Fibroblast of upper back skin (primary cell): ENCODE measurements at regions not wholly inside any gene's neighbourhood (a gene's known extent, or its start where the extent isn't known, plus 50 kb on each side); places are given as distances from the start of the nearest gene placed in this dataset.
"Not testable (repeated sequence)": the region's sequence is repeated elsewhere in the genome, so short reads cannot be mapped to it uniquely, and the experiment has no call there.

ENCODE experiments used
- DNase-seq: peaks from one replicate; pipeline ENCODE4 v3.0.0-alpha.2; 2013

DNA sequence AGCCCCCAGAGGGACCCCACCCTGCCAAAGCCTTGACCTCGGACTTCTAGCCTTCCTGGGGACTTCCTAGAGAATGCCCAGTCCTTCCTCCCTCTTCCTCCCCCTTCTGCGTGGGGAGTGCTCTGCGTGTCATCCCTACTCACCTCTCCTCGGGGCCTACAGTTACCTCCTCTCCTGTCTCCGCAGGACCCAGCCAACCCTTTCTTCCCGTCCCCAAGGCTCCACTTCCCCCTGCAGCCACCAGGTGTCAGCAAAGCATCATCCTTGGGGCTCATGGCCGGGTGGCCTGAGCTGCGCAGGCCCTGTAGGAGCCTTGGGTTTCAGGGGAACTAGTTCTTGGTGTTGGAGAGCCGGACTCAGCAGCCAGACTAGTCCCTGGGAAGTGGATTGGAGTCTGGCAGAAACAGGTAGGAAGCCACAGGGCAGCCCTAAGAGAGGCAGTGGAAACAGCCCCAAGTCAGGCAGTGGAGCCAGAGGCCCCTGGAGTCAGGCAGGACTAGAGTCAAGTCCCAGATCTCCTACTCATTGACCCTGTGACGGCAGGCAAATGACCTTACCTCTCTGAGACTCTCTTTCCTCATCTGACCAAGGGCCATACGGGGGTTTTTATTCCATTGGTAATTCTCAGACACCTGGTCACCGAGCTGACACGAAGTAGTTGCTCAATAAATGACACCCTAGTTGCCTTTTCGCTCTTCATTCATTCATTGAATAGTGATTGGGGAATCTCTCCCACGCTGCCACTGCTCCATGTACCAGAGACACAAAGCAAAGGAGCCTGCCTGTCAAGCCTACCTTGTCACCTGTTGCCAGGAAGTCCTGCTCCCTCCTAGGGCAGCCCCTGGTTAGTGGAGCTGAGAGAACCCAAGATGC is 101.8 kb upstream of the GRK3 start:
- DNase-seq, result peak; percentile 69

DNA sequence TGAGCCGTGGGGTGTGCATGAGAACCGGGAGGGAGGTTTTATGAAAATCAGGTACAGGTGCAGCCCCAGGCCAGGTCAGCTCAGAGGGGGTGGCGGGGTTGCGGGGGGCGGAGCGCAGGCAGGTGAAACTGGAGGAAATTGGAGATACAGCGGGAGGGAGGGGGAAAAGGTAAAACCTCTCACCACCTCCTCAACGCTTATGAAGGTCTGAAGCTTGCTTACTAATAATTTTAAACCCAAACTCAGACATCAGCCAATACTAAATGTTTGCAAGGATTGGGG is 101.2 kb upstream of the GRK3 start:
- not testable (repeated sequence) for DNase-seq

DNA sequence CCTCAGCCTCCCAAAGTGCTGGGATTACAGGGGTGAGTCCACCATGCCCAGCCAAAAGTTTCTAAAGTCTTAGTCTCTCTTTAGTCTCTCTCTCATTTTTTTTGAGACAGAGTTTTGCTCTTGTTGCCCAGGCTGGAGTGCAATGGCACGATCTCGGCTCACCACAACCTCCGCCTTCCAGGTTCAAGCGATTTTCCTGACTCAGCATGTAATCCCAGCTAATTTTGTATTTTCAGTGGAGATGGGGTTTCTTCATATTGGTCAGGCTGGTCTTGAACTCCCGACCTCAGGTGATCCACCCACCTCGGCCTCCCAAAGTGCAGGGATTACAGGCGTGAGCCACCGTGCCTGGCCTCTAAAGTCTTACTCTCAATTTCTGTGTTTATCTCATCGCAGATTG is 100.1 kb upstream of the GRK3 start:
- not testable (repeated sequence) for DNase-seq

DNA sequence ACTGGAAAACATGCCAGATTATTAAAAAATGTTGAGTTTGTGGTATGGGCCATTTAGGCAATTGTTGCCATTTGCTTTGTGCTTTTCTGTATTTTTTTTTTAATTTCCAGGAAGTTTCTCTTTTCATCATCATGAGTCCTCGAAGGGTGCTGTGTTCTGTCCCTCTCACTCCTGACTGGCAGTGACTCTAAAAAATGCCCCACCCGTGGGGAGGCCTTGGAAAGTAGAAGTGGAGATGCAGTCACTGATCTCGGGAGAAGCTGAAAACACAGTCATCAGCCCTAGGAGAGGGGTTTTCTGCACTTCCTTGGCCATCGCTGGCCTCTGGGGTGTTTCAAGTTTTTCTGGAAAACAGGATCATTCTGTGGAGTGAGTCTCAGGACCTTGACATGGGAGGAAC is 98.5 kb upstream of the GRK3 start:
- DNase-seq, result no peak

DNA sequence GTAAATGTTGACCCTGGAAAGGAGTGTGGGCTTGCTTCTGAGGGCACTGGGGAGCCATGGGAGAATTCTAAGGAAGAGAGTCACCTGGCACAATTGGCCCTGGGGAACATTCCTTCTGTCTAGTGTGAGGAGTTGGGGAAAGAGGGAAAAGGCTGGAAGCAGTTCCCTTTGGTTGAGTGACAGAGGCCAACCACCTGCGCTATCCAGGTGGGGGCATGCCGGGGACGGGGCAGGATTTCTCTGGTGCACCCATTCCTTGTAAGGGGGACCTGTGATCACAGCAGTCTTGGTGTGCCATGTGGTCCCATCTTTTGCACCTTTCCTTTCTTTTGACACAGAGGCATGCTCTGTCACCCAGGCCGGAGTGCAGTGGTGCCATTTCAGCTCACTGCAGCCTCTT is 92.1 kb upstream of the GRK3 start:
- DNase-seq, result no peak

DNA sequence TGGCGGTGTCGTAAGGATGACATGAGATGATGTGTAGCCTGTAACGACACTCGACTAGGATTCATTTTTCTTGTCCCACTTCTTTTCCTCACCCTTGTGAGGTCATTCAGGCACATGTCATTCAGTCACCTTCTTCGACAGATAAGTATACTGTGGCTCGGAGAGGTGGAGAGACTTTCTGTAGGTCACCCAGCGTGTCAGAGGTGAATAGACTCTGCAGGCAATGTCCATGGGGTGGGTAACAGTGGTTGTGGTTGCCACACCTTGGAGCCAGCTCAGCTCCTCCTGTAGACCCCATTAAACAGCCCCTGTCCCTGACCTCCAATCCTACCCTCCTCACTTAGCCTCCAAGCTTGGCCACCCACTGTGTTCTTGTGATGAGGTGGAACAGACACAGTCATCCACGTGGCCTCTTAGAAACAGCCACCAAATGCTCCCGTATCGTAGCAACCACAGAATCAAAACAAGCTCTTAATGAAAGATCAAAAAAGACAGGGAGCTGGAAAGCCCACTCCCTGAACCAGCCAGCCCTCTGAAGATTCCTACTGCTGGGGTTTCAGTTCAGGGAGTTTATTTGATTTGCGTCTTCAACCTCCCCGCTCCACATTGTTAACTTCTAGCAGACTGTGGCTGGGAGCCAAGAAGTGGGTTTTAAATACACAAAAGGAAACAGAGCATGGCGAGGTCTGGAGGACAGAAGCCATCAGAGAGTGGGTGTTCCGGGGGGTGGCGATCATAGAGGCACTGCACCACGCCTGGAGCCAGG is 89.0 kb upstream of the GRK3 start:
- DNase-seq, result peak; percentile 32

DNA sequence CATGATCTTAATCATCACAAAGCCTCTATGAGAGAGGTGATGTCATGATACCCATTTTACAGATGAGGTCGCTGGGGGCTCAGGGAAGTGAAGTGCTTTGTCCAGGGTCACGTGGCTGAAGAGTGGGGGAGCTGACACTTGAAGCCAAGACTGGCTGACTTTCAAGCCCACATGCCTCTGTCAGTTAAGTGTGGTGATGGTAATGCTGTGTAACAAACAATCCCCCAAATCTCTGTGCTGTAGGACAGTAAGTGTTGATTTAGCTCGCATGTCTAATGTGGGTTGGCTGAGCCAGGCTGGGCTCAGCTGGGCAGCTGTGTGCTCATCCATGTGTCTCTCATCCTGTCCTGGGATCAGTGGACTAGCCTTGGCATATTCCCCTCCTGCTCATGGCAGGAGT is 87.1 kb upstream of the GRK3 start:
- no peak for DNase-seq

DNA sequence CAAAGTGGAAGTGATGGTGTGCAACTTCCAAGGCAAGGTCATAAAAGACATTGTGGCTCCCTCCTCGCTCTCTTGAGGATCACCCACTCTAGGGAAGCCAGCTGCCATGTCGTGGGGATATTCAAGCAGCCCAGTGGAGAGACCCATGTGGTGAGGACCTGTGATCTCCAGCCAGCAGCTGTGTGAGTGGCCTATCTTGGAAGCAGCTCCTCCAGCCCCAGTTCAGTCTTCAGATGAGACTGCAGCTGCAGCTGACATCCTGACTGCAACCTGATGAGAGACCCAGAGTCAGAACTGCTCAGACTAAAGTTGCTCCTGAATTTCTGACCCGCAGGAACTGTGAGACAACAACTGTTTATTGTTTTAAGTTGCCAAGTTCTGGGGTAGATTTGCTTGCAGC is 86.4 kb upstream of the GRK3 start:
- no peak for DNase-seq

DNA sequence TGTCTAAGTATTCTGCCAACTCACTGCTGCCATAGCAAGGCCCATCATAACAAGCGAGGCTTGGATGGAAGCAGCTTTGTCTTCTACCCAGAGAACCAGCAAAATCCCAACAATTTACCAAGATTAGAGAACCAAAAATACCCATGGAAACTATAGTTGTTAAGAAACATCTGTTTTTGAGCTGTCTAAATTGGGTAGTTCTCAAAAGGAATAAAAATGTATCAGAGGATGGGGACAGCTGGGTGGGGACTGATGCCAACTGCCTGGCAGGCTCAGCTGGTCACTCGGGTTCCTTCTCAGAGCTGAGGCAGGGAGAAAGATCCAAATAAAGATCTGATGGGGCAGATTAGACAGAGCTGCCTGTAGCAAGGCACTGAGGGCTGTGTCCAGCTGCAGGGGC is 85.9 kb upstream of the GRK3 start:
- no peak for DNase-seq

DNA sequence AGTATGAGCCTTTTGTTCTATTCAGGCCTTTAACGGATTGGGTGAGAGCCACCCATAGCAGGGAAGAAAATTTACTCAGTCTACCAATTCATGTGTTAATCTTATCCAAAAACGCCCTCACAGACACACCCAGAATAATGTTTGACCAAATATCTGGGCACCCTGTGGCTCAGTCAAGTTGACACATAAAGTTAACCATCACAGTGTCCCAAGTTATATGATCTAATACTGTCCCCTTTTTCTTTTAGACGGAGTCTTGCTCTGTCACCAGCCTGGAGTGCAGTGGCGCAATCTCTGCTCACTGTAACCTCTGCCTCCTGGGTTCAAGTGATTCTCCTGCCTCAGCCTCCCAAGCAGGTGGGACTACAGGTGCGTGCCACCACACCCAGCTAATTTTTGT is 83.6 kb upstream of the GRK3 start:
- DNase-seq, result not testable (repeated sequence)

DNA sequence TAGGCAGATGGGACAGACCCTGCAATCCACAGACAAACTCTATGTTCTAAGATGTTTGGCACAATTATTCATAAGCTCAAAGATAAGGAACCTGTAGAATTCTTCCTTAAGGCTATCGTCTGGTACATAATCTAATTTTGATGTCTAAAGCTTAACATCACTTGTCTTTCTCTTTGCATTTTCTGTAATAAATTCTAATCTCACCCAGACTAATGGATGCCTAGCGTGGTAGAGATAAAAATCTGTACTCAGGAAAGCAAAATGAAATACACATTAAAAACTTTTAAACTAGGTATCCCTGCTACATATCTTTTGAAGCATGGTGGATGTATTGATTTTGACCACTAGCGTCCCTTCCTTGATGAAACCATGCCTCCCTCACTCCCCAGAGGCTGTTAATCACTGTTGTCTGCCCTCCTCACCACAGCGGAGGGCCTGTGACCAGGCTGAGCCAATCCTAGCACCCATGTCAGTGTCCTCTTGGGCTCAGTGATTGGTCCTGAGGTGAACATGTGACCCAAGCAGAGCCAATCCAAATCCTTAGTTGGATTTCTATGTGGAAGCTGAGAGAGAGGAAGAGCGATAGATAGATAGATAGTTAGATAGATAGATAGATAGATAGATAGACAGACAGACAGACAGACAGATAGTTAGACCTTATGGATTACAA is 82.2 kb upstream of the GRK3 start:
- no peak for DNase-seq

DNA sequence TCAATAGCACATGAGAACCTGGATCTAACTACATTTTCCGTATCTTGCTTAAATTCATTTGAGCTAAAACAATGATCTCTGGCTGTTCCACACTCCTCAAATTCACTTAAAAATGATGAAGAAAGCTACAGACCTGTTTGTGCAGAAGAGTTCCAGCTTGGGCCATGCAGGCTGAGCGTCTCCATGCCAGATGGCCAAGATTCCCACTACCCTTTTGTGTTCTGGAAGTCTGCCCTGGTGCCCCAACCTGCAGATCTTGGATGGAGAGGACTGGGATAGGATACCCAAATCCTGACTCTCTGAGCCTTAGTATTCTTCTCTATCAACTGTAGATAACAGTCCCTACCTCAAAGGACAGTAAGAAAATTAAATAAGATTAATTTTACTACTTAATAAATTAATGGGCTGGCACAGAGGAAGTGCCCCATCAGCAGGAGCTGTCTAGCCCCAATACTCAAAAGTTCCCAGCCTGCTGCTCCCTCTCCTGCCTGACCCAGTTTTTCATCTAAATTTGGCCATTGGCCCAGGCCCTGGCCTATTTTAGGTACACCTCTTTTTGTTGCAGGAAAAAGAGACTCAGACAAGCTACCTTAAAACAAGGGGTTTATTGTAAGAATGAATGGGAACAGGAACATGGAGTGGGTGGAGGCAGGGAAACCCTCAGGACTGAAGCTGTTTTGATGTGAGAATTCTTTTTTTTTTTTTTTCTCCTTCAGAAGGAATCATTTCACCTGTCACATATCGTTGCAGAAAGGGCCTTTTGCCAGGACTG is 81.4 kb upstream of the GRK3 start:
- DNase-seq, result no peak

DNA sequence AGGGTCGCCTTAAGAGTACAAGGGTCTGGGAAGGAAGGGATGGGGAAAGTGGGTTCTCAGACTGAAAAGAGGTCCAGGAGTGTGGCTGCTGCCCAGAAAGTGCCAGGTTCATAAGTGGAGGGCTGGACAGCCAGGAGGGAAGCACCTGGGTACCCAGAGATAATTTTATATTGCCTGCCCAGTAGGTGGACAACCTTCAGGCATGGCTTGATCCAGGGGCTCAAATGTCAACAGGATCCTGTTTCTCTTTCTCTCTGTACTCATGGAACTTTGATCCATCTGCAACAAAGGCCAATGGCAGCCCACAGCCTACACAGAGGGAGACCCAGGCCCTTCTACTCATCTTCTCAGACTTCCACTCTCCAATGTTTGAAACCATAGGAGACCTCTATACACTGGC is 80.5 kb upstream of the GRK3 start:
- DNase-seq, result no peak

DNA sequence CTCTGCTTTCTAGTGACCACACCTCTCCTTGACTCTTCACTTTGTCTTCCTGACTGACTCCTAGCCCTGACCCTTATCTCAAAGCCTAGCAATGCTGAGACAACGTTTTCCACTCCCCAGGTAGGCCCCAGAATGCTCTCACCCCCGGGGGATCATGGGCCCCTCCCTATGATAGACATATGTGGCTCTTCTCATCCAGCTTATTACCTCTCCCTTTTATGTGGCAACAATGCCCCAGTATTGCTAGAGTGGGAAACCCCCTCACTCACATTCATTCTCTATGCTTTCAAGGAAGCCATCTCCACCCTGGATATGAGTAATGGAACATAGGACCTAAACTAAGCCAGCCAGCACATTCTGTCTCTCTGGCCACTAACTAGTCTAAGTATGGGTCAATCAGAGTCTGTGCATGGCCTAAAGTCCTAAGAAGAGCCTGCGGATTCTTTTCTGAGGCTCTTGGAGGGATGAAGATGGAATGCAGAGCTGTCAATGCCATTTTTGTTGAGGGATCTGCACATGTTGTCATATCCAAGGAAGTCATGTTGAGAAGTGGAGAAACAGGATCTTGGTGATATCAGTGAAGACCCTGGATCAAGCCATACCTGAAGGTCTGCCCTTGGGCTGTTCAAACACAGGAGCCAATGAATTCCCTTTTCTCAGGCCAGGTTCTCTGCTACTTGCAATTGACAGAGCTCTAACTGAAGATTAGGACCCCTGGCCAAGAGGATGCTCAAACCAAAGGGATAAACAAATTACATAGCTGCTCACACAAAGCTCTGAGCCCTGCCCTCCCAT is 79.8 kb upstream of the GRK3 start:
- DNase-seq, result no peak

DNA sequence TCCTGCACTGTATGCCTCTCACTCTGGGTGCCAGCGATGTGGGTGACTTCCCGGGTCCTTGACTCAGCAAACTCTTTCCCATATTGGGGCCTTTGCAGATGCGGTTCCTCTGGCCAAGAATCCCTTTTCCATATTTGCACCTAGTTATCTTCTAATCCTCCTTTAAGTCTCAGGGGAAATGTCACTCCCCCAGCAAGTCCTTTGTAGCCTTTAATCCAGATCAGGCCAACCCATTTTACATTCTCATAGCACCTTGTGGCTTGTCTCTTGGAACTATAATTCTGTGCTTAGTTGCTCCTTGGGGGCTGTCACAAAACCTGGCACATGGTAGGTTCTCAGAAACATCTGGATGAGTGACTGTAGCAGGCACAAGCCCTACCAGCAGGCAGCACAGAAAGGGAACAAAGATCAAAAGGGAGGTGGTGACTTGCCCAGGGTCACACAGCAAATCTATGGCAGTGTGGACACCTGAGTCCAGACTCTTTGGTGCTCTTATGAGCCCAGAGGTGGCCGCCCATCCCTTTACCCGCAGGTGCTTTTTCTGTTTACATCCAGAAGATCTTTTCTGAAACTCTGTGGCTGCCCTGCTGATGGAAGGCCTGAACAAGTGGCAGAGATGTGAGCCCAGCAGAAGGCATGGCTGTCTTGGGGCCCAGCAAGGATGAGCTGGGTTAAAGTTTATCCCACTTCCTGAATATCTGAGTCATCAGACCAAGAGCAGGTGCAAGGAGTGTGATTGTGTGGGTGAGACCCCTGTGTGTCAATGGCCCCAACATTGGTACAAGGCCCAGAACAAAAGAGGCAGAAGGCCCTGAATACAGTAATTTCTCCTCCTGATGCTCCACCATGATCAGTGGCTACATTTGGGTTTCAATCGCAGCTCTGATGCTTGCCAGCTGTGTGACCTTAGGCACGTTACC is 78.6 kb upstream of the GRK3 start:
- DNase-seq, result no peak

DNA sequence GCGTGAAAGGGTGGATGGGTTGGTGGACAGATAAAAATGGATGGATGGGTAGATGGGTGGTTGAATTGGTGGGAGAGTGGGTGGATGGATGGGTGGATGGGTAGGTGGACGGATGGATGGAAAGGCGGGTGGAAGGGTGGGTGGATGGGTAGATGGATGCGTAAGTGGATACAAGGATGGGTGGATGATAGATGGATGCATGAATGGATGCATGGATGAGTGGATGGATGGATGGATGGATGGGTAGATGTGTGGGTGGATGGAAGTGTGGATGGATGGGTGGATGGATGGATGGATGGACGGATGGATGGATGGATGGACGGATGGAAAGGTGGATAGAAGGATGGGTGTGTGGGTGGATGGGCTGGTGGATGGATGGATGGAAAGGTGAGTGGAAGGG is 77.0 kb upstream of the GRK3 start:
- DNase-seq, result no peak

DNA sequence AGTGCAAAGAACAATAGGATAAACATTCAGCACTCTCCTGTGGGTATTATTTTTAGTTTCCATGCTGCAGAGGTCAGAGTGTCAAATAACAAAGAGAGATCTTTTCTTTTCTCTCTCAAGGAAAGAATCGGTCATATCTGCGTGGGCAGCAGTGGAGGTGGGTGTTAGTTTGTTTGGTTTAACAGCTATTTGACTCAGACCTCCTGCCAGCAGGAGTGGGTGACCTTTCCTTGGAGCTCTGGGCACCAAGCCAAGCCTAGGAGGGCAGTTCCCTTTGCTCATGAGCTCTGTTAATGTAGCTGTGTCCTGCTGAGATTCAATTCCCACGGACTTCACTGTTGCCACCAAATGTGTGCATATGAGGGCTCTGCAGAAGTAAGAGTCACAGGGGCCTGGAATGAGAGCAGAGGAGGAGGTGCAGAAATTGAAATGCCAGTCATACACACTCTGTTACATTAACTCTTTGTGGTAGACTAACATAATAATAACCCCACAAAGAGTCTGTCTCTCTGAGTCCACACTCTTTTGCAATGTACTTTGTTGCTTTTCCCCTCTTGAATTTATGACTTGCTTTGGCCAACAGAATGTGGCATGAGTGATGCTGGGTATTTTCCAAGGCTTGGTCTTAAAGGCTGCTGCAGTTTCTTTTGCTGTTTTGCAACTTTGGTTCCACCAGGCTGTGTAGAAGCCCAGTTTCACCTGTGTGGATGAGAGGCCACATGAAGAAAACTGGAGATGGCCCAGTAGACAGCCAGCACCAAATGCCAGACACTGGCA is 76.0 kb upstream of the GRK3 start:
- DNase-seq, result peak; percentile 58

DNA sequence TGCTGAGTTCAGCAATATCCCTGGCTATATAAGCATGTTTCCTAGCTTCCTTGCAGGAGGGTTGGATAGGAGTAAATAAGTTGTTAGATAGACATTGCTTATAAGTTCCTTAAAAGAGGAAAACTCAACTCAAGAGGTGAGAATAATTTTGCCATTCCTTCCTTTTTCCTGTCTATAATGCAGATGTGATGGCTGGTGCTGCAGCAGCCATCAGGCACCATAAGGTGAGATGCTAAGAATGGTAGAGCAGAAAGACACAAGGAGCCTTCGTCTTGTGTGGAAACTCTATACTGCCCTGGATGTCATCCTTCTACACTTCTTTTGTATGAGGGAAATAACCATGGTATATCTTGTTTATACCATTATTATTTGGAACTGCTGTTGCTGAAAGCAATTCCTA is 74.5 kb upstream of the GRK3 start:
- DNase-seq, result no peak

DNA sequence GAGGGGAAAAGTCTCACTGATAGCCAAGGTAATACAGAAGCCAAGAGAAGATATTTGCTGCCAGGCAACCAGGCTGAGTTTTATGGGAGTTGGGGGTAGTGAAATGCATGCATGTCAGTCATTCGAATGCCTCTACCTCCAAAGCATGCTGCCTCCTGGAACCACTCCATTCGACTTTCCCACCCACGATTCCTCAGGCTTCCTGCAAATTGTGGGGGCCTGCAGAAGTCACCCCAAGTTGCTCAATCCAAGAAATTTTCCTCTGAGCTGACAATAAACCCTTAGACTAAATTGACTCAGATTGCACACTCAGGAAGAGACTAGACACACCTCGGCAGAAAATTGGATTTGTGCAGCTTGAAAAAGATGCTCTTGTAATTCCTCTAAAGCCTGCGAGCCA is 73.6 kb upstream of the GRK3 start:
- DNase-seq, result no peak

DNA sequence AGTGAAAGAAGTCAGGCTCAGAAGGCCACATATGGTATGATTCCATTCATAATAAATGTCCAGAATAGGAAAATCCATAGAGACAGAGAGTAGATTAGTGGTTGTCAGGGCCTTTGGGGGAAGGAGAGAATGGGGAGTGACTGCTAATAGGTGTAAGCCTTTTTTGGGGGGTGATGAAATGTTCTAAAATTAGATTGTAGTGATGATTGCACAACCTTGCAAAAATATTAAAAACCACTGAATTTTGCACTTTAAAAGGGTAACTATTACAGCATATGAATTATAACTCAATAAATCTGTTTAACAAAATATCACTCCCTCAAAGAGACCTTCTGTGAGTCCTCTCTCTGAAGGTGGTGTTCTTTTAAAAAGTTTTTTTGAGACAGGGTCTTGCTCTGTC is 72.3 kb upstream of the GRK3 start:
- no peak for DNase-seq
